Spleen (tissue), 3 donors: ENCODE measurements at regions not wholly inside any gene's neighbourhood (a gene's known extent, or its start where the extent isn't known, plus 50 kb on each side); places are given as distances from the start of the nearest gene placed in this dataset.

Source experiments
- POLR2A ChIP-seq, 3 donors: fragments of 450-650 bp; IDR thresholded peaks; one replicate each; pipeline ENCODE4 v1.5.1; 2017; ENCODE audit warnings: antibody characterized with exemption in 3 of 3, mild to moderate bottlenecking in 1 of 3
- POLR2AphosphoS5 ChIP-seq, 3 donors: sonication (generic); formaldehyde crosslinking; IDR thresholded peaks; one replicate each; pipeline ENCODE4 v1.5.1; 2017; ENCODE audit warnings: antibody characterized with exemption in 3 of 3

GRCh38 chr11:46216019-46216764 is 61.3 kb upstream of the CREB3L1 start:
- TF ChIP-seq POLR2A (IDR thresholded peaks at IDR 0.05): no peak
- TF ChIP-seq POLR2AphosphoS5 (IDR thresholded peaks at IDR 0.05): no peak
